WI38 (cell line): ENCODE measurements at regions not wholly inside any gene's neighbourhood (a gene's known extent, or its start where the extent isn't known, plus 50 kb on each side); places are given as distances from the start of the nearest gene placed in this dataset.

ENCODE experiments used
- H3K4me3 ChIP-seq: 2 replicates; pipeline ENCODE4 v1.5.1; 2011; ENCODE audit warnings: low read depth, mild to moderate bottlenecking, control low read depth, low read length
- TF ChIP-seq, protein P1 (sequence below): IDR thresholded peaks from 2 replicates; pipeline ENCODE4 v1.5.1; 2012; ENCODE audit warnings: low read depth, mild to moderate bottlenecking, control low read depth, low read length

DNA sequence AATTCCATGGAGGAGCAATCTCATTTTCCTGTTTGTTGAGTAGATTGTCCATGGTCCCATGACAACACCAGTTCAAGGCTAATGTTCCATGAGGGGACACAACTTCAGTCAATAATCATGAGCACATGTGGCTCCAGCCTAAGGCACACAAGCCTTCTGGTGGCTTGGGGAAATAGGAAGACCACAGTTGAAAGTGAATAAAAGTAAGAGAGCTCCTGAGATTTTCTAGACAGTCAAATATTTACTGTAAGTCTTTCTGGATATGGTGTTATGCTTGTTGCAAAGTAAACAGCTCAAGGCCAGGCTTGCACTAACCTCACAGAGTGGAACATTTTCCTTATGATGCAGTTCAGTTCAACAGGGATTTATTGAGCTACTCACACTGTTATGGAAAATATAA, 206.9 kb upstream of the SLC38A2 start:
- H3K4me3 ChIP-seq: no peak overlapping the region
- TF ChIP-seq, protein P1, sequence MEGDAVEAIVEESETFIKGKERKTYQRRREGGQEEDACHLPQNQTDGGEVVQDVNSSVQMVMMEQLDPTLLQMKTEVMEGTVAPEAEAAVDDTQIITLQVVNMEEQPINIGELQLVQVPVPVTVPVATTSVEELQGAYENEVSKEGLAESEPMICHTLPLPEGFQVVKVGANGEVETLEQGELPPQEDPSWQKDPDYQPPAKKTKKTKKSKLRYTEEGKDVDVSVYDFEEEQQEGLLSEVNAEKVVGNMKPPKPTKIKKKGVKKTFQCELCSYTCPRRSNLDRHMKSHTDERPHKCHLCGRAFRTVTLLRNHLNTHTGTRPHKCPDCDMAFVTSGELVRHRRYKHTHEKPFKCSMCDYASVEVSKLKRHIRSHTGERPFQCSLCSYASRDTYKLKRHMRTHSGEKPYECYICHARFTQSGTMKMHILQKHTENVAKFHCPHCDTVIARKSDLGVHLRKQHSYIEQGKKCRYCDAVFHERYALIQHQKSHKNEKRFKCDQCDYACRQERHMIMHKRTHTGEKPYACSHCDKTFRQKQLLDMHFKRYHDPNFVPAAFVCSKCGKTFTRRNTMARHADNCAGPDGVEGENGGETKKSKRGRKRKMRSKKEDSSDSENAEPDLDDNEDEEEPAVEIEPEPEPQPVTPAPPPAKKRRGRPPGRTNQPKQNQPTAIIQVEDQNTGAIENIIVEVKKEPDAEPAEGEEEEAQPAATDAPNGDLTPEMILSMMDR: no peak

DNA sequence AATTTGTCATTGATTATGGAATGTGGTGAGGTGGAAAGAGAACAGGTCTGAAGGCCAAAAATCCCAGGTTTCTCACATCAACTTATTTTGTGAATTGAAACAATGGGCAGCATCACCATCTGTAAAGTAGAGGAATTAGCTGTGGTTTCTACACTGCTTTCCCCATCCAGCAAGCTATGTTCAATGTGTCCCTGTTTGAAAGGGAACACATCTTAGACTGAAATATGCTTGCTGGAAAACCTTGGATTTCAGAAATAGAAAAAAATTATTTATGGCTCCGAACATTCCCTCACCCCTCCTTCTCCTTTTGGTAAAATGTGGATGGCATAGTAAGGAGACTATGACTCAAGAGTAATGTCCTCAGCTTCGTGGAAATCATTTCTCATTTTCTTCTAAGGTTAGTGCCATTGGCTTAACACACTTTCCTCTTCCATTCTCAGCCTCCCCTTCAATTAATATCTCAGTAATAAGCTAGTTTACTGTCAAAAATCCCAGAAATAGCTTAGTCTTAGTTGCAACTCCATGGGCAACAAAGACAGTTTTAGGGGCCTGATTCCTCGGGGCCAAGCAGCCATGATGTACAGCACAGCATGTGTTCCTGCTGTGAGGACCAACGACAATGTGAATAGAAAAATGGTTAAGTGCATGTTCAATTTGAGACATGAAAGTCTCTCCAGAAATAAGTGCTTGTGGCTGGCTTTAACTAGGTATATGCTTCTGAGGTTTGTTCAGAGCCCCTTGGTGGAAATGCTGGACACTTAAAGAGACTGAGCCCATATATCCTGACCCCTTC, 205.8 kb upstream of the SLC38A2 start:
- TF ChIP-seq, protein P1: no peak
- no peak overlapping the region for H3K4me3 ChIP-seq

DNA sequence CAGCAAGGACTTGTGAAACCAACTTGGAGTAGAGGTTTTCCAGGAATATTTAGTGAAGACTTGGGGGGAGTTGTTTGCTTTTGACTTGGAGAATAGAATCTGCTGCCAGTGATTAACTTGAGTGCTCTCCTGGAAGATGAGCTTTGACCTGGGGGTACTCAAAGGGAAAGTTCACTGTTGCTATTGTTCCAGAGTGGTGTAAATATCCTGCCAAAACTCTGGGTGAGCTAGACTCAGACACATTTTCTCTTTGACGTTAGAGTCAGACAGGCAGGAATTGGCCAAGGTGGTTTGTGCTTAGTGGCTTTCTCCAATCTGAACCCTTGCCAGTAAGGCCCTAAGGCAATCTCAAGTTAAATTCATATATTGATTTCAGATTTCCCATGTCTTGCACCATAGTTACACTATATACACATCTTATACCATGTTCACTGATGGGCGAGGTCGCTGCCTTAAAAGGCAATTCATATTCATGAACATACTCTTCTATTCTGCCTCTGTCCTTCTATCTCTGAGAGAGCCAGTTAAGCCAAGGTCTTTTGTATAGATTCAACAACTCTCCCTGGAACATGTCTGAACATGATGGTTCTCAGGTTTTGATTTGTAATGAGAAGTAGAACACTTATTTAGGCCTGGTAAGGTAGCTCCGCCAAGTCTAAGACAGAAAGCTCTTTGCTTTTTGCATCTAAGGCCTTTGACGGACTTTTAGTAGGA, 204.6 kb upstream of the SLC38A2 start:
- TF ChIP-seq, protein P1: no peak
- H3K4me3 ChIP-seq: no peak overlapping the region

DNA sequence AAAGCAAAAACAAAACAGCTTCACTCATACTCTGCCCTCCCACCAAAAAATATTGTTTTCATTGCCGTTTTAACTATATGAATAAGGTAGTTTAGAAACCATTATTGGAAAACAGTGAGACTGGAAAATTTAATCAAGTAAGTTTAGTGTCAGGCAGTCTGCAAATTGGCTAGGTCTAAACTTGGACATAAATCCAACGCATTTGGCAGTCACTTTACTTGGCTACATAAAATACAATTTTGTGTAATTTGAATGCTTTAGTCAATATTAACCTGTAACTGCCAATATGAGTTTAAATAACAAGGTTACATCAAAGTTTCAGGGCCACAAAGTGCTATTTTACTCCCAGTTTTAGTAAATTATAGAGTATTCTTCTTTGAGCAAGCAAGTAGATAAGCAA, 202.3 kb upstream of the SLC38A2 start:
- TF ChIP-seq, protein P1: no peak
- no peak overlapping the region for H3K4me3 ChIP-seq

DNA sequence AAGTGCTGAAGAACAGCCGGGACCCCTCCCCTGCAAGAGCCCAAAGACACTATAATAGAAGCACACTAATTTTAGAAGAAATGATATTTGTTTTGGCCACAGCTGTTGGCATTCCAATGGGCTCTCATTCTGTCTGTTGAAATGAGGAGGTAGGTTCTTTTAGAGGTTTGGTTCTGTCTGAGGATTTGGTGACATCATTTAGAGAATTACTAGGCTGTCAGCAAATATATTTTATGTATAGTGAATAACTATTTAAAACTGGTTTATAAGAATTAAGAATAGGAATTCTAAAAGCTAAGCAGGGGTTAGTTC, 200.7 kb upstream of the SLC38A2 start:
- TF ChIP-seq, protein P1: no peak
- H3K4me3 ChIP-seq: no peak overlapping the region

DNA sequence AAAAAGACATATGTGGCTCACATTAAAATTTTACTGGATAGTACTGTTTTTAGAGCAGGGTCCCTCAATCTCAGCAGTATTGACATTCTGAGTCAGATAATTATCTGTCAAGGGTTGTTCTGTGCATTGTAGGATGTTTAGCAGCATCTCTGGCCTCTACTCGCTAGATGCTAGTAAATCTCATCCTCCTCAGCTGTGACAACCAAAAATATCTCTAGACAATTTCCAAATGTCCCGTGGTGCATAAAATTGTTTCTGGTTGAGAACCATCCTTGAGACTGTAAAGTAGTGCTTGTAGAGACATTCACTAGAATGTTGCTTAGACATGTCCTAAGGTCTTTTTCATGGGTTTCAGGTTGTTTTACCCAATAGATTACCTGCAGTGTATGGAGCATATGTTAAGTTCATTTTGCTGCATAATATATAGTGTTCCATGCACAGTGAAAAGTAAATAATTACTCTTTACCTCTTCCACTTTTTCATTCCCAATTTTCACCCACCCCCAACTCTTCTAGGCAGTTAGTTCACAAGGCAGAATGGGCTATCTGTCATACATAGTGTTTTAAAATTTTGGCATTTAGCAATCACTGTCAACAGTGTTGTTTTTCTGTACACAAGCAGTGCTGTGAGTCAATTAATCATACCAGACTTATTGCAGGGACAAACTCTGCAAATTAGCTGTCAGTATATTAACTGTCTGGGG, 200.2 kb upstream of the SLC38A2 start:
- H3K4me3 ChIP-seq: no peak overlapping the region
- TF ChIP-seq, protein P1: no peak

DNA sequence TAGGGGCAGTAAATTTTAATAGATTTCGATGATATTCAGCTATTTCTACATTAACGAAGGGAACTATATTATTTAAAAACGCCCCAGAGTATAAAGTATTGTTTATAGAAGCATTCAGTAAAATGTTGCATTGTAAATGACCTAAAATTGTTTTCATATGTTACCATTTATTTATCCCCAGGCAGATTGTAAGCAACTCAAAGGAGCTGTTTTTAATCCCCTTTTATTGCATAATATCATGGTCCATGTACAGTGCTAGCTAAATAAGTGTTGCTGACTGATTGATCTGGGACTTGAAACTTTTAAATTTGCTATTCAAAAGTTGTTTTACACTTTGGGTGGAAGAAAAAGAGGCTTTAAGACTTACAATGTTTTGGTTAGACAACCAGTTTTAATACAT, 199.0 kb upstream of the SLC38A2 start:
- no peak overlapping the region for H3K4me3 ChIP-seq
- TF ChIP-seq, protein P1: no peak
